ENCODE measurements at regions not wholly inside any gene's neighbourhood (a gene's known extent, or its start where the extent isn't known, plus 50 kb on each side); places are given as distances from the start of the nearest gene placed in this dataset.

- Histone ChIP-seq H4K8ac (ENCODE audit: low read depth in 2 of 2, low read length in 2 of 2) (no peak overlapping the region), H2BK5ac (ENCODE audit: low read depth, low read length, poor library complexity, severe bottlenecking) (no peak overlapping the region), H3K4me3 (ENCODE audit: insufficient read depth, low read depth, low read length) (no peak overlapping the region), H4K5ac (ENCODE audit: low read depth, low read length) (no peak overlapping the region), H3K23ac (ENCODE audit: low read depth, low read length) (no peak overlapping the region), H3K9me1 (ENCODE audit: insufficient read depth, low read length) (no peaks in the 10 kb centered on the region), H4K91ac (ENCODE audit: insufficient read depth, low read depth, low read length) (no peak overlapping the region), H3K14ac (replicated peaks; ENCODE audit: low read depth, low read length) (no peak overlapping the region), H3K56ac (ENCODE audit: extremely low read depth, insufficient read depth, low read length) (no peak overlapping the region), H3K36me3 (ENCODE audit: control insufficient read depth, insufficient read depth, low read length) (no peaks in the 10 kb centered on the region), H3K4ac (ENCODE audit: low read depth, low read length) (no peak overlapping the region), H3K27me3 (ENCODE audit: control insufficient read depth, insufficient read depth, low read length) (no peaks in the 10 kb centered on the region; the same call in 1 of the 2 replicates), H3K9me3 (ENCODE audit: control insufficient read depth, insufficient read depth, low read length) (no peaks in the 10 kb centered on the region), H3K79me1 (ENCODE audit: low read depth in 1 of 2, low read length in 2 of 2) (no peaks in the 10 kb centered on the region), H2BK120ac (ENCODE audit: low read depth, low read length) (no peak overlapping the region), H2BK15ac (ENCODE audit: low read depth, low read length) (no peak overlapping the region), H4K20me1 (ENCODE audit: insufficient read depth, low read length) (no peaks in the 10 kb centered on the region), H2AK5ac (ENCODE audit: low read depth, low read length) (no peak overlapping the region), H2AFZ (replicated peaks; ENCODE audit: low read length, poor library complexity) (no peak overlapping the region), H3K9ac (ENCODE audit: low read depth, low read length) (no peak overlapping the region), H3K4me2 (ENCODE audit: low read depth, low read length) (no peak overlapping the region), H3K4me1 (ENCODE audit: control insufficient read depth, insufficient read depth, low read length) (no peaks in the 10 kb centered on the region), H2BK20ac (ENCODE audit: low read depth, low read length) (no peak overlapping the region), H3K27ac (ENCODE audit: insufficient read depth, low read length) (no peak overlapping the region), H2AK9ac (replicated peaks; ENCODE audit: low read depth, low read length, poor library complexity) (no peak overlapping the region), H3K18ac (ENCODE audit: low read depth, low read length) (no peak overlapping the region)
- BruUV-seq (replicated peaks), result no TSS peak
- POLR2A ChIA-PET (ENCODE audit: unreplicated experiment), result no interaction called here
- ATAC-seq (ENCODE audit: low read depth), result no peak
- WGBS, 2 experiments (ENCODE audit: extremely low coverage in 2 of 2, insufficient read length in 1 of 2), result 40% methylated on average over 1 of the region's 4 CpGs; no CpG with 5 or more reads in 1 of the 2 experiments
- dilution Hi-C loops (cut with HindIII; ENCODE audit: low sequenced_read_pairs, unreplicated experiment) (no loop called here), intact Hi-C loops (cut with micrococcal nuclease) (loop anchor here (5.0 kb wide), 1 partner anchor 46 kb away; no protein-coding TSS in a partner anchor), in situ Hi-C loops (cut with MboI; ENCODE audit: low sequenced_read_pairs) (no loop called here)
- DNase-seq, result no peak
- TF ChIP-seq POLR2A (IDR thresholded peaks at IDR 0.05; ENCODE audit: low read depth, low read length), result no peak
- no peak for TF ChIP-seq CEBPB (IDR thresholded peaks at IDR 0.05; ENCODE audit: low read depth, low read length)
- TF ChIP-seq ELK1 (IDR thresholded peaks at IDR 0.05; ENCODE audit: borderline replicate concordance, low read depth, low read length), result no peak
- no peak for TF ChIP-seq BHLHE40 (IDR thresholded peaks at IDR 0.05; ENCODE audit: low read depth, low read length)
- no peak for TF ChIP-seq RAD21 (IDR thresholded peaks at IDR 0.05; ENCODE audit: low read length)
- TF ChIP-seq CHD1 (IDR thresholded peaks at IDR 0.05; ENCODE audit: low read depth, low read length), result no peak
- no peak for TF ChIP-seq RFX5 (IDR thresholded peaks at IDR 0.05; ENCODE audit: low read depth, low read length)
- no peak for TF ChIP-seq MXI1 (IDR thresholded peaks at IDR 0.05; ENCODE audit: borderline replicate concordance, low read depth, low read length)
- TF ChIP-seq CTCF (conservative IDR thresholded peaks at IDR 0.05; ENCODE audit: low read depth, low read length), result no peak
- TF ChIP-seq SMC3 (IDR thresholded peaks at IDR 0.05; ENCODE audit: low read depth, low read length), result no peak
- TF ChIP-seq MAFK (IDR thresholded peaks at IDR 0.05; ENCODE audit: low read depth, low read length), result no peak
- TF ChIP-seq, protein P1, sequence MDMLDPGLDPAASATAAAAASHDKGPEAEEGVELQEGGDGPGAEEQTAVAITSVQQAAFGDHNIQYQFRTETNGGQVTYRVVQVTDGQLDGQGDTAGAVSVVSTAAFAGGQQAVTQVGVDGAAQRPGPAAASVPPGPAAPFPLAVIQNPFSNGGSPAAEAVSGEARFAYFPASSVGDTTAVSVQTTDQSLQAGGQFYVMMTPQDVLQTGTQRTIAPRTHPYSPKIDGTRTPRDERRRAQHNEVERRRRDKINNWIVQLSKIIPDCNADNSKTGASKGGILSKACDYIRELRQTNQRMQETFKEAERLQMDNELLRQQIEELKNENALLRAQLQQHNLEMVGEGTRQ (IDR thresholded peaks at IDR 0.05; ENCODE audit: low read depth, low read length), result no peak
- TF ChIP-seq MAZ (IDR thresholded peaks at IDR 0.05; ENCODE audit: borderline replicate concordance, low read depth, low read length), result no peak
- no peak for TF ChIP-seq NFE2L2 (IDR thresholded peaks at IDR 0.05; ENCODE audit: low read depth, low read length)
- TF ChIP-seq FOS (IDR thresholded peaks at IDR 0.05; ENCODE audit: low read depth, low read length), result no peak
- no peak for TF ChIP-seq RCOR1 (IDR thresholded peaks at IDR 0.05; ENCODE audit: insufficient replicate concordance, low read length)
- CTCF ChIA-PET, result no interaction called here
Measured at GRCh38 chr1:215397843-215398242, 169.3 kb upstream of the KCTD3 start.

Data from IMR-90 (cell line).